H9 (cell line): ENCODE measurements at regions not wholly inside any gene's neighbourhood (a gene's known extent, or its start where the extent isn't known, plus 50 kb on each side); places are given as distances from the start of the nearest gene placed in this dataset.
"Not testable (repeated sequence)": the region's sequence is repeated elsewhere in the genome, so short reads cannot be mapped to it uniquely, and the experiment has no call there.

Source experiments
- DNase-seq: peaks from one replicate; pipeline ENCODE4 v3.0.0-alpha.2; 2017
- H2AFZ ChIP-seq: one replicate; pipeline ENCODE4 v1.6.1; 2013; ENCODE audit warnings: mild to moderate bottlenecking, low read length, control low read depth, moderate library complexity
- H2AK5ac ChIP-seq: 2 replicates; pipeline ENCODE4 v1.6.1; 2013; ENCODE audit warnings: low read length, control low read depth, mixed read lengths; ENCODE audit not compliant: insufficient read length
- H2BK120ac ChIP-seq: one replicate; pipeline ENCODE4 v1.6.1; 2013; ENCODE audit warnings: low read depth, mild to moderate bottlenecking, low read length, control low read depth, inconsistent platforms; ENCODE audit not compliant: poor library complexity, severe bottlenecking
- H2BK12ac ChIP-seq: 2 replicates; pipeline ENCODE4 v1.6.1; 2013; ENCODE audit warnings: low read length, control low read depth, mixed read lengths, low read depth; ENCODE audit not compliant: insufficient read length
- H2BK15ac ChIP-seq: 2 replicates; pipeline ENCODE4 v1.6.1; 2013; ENCODE audit warnings: low read depth, low read length, control low read depth
- H2BK20ac ChIP-seq: one replicate; pipeline ENCODE4 v1.6.1; 2013; ENCODE audit warnings: low read depth, mild to moderate bottlenecking, low read length, control low read depth, inconsistent platforms; ENCODE audit not compliant: poor library complexity, severe bottlenecking
- H2BK5ac ChIP-seq: 2 replicates; pipeline ENCODE4 v1.6.1; 2013; ENCODE audit warnings: low read length, control low read depth, mixed read lengths; ENCODE audit not compliant: insufficient read length
- H3K14ac ChIP-seq: 2 replicates; pipeline ENCODE4 v1.6.1; 2013; ENCODE audit warnings: low read length, control low read depth; ENCODE audit not compliant: insufficient read depth
- H3K18ac ChIP-seq: 2 replicates; pipeline ENCODE4 v1.6.1; 2013; ENCODE audit warnings: low read depth, mild to moderate bottlenecking, mixed read lengths, low read length, control low read depth; ENCODE audit not compliant: insufficient read length
- H3K23ac ChIP-seq: 2 replicates; pipeline ENCODE4 v1.6.1; 2013; ENCODE audit warnings: low read length, control low read depth, mixed read lengths, low read depth; ENCODE audit not compliant: insufficient read length
- H3K23me2 ChIP-seq: 2 replicates; pipeline ENCODE4 v1.6.1; 2013; ENCODE audit warnings: low read depth, mild to moderate bottlenecking, mixed read lengths, low read length, control low read depth; ENCODE audit not compliant: insufficient read length, poor library complexity, severe bottlenecking
- H3K27ac ChIP-seq: 2 replicates; pipeline ENCODE4 v1.5.1; 2013; ENCODE audit warnings: low read length, control low read depth, mixed read lengths, low read depth; ENCODE audit not compliant: insufficient read length
- H3K27me3 ChIP-seq: 2 replicates; pipeline ENCODE4 v1.6.1; 2013; ENCODE audit warnings: low read length, control low read depth, inconsistent platforms; ENCODE audit not compliant: insufficient read depth
- H3K4ac ChIP-seq: 2 replicates; pipeline ENCODE4 v1.6.1; 2013; ENCODE audit warnings: low read depth, mild to moderate bottlenecking, control low read depth, inconsistent platforms, low read length, moderate library complexity
- H3K4me1 ChIP-seq: 2 replicates; pipeline ENCODE4 v1.6.1; 2013; ENCODE audit warnings: low read length, control low read depth, inconsistent platforms; ENCODE audit not compliant: insufficient read depth
- H3K4me2 ChIP-seq: 2 replicates; pipeline ENCODE4 v1.6.1; 2013; ENCODE audit warnings: low read length, control low read depth, mixed read lengths; ENCODE audit not compliant: insufficient read length, insufficient read depth
- H3K56ac ChIP-seq: 2 replicates; pipeline ENCODE4 v1.6.1; 2013; ENCODE audit warnings: low read depth, mild to moderate bottlenecking, mixed read lengths, low read length, control low read depth; ENCODE audit not compliant: insufficient read length
- H3K79me1 ChIP-seq: 2 replicates; pipeline ENCODE4 v1.6.1; 2013; ENCODE audit warnings: low read depth, mild to moderate bottlenecking, moderate library complexity, low read length, control low read depth, inconsistent platforms; ENCODE audit not compliant: insufficient read depth, poor library complexity, severe bottlenecking
- H3K79me2 ChIP-seq: 2 replicates; pipeline ENCODE4 v1.6.1; 2013; ENCODE audit warnings: low read length, control low read depth, inconsistent platforms; ENCODE audit not compliant: insufficient read depth
- H3K9ac ChIP-seq: 2 replicates; pipeline ENCODE4 v1.6.1; 2013; ENCODE audit warnings: low read length, control low read depth, mixed read lengths; ENCODE audit not compliant: insufficient read length; ENCODE audit errors: extremely low read depth
- H3K9me3 ChIP-seq: one replicate; pipeline ENCODE4 v1.6.1; 2013; ENCODE audit warnings: low read depth, low read length, inconsistent platforms; ENCODE audit not compliant: control insufficient read depth
- H3T11ph ChIP-seq: one replicate; pipeline ENCODE4 v1.6.1; 2013; ENCODE audit warnings: mild to moderate bottlenecking, low read length, control low read depth, inconsistent platforms
- H4K20me1 ChIP-seq: one replicate; pipeline ENCODE4 v1.6.1; 2013; ENCODE audit not compliant: control insufficient read depth, insufficient read length, insufficient read depth
- H4K5ac ChIP-seq: 2 replicates; pipeline ENCODE4 v1.6.1; 2013; ENCODE audit warnings: low read depth, mild to moderate bottlenecking, mixed read lengths, low read length, control low read depth; ENCODE audit not compliant: insufficient read length
- H4K8ac ChIP-seq: replicated peaks from 2 replicates; pipeline ENCODE4 v1.6.1; 2013; ENCODE audit warnings: low read length, control low read depth, mixed read lengths, low read depth; ENCODE audit not compliant: insufficient read length
- H4K91ac ChIP-seq: 2 replicates; pipeline ENCODE4 v1.6.1; 2013; ENCODE audit warnings: low read depth, mild to moderate bottlenecking, moderate library complexity, mixed read lengths, low read length, control low read depth; ENCODE audit not compliant: insufficient read length
- H3K27ac Mint-ChIP-seq, 3 experiments: 2 replicates in 2 of 3; 3 replicates in 1 of 3; pipeline ENCODE4 v1.8.0; 2020 to 2021; ENCODE audit warnings: mixed read lengths in 3 of 3, mild to moderate bottlenecking in 1 of 3, moderate library complexity in 1 of 3
- H3K27me3 Mint-ChIP-seq: 2 replicates; pipeline ENCODE4 v1.8.0; 2021; ENCODE audit warnings: low read depth, mild to moderate bottlenecking, moderate library complexity, mixed read lengths
- H3K36me3 Mint-ChIP-seq, 3 experiments: 2 replicates in 2 of 3; 3 replicates in 1 of 3; pipeline ENCODE4 v1.8.0; 2020 to 2021; ENCODE audit warnings: low read depth in 3 of 3, mixed read lengths in 3 of 3; ENCODE audit not compliant: insufficient read depth in 1 of 3
- H3K4me1 Mint-ChIP-seq, 2 experiments: 2 replicates each; pipeline ENCODE4 v1.8.0; 2020; ENCODE audit warnings: mixed read lengths in 2 of 2
- H3K4me3 Mint-ChIP-seq, 2 experiments: 2 replicates in 1 of 2; 3 replicates in 1 of 2; pipeline ENCODE4 v1.8.0; 2020 to 2021; ENCODE audit warnings: mild to moderate bottlenecking in 2 of 2, mixed read lengths in 2 of 2, moderate library complexity in 1 of 2
- H3K9me3 Mint-ChIP-seq, 2 experiments: 2 replicates in 1 of 2; 3 replicates in 1 of 2; pipeline ENCODE4 v1.8.0; 2020; ENCODE audit warnings: mild to moderate bottlenecking in 2 of 2, mixed read lengths in 2 of 2, moderate library complexity in 1 of 2
- CTCF ChIP-seq: fragments of 200-600 bp; sonication (generic); conservative IDR thresholded peaks from 3 replicates; pipeline ENCODE4 v1.8.0; 2021; ENCODE audit warnings: antibody characterized with exemption, mild to moderate bottlenecking
- WGBS: extraction: QIAGEN DNeasy Blood & Tissue Kit; methylation state at CpG from one replicate; pipeline ENCODE4 v1.1.7; 2013; ENCODE audit warnings: missing lambda C conversion rate, low lambda C conversion rate, mixed read lengths; ENCODE audit not compliant: insufficient read length; ENCODE audit errors: extremely low coverage; 5-methylcytosine and 5-hydroxymethylcytosine counted together

GRCh38 chr10:90229486-90229885, 528.1 kb downstream of the KIF20B start:
- Histone ChIP-seq H2BK15ac (no peak overlapping the region), H3K79me1 (no peaks in the 10 kb centered on the region), H3K4me2 (no peak overlapping the region), H3K9ac (no peak overlapping the region), H4K5ac (no peak overlapping the region), H3T11ph (no peak overlapping the region), H3K4ac (no peak overlapping the region), H2AK5ac (no peak overlapping the region), H3K23ac (no peak overlapping the region), H3K14ac (no peak overlapping the region), H2BK120ac (no peak overlapping the region), H4K20me1 (no peaks in the 10 kb centered on the region), H3K27ac (no peak overlapping the region), H2BK12ac (no peak overlapping the region), H2AFZ (no peak overlapping the region), H3K79me2 (no peaks in the 10 kb centered on the region), H4K91ac (no peak overlapping the region), H3K27me3 (no peaks in the 10 kb centered on the region), H2BK5ac (no peak overlapping the region), H3K9me3 (no peaks in the 10 kb centered on the region), H3K4me1 (no peaks in the 10 kb centered on the region), H3K18ac (no peak overlapping the region), H3K23me2 (no peaks in the 10 kb centered on the region), H2BK20ac (no peak overlapping the region), H3K56ac (no peak overlapping the region), H4K8ac (no peak overlapping the region)
- no peak overlapping the region for H3K27ac Mint-ChIP-seq
- TF ChIP-seq CTCF = no peak
- no peaks in the 10 kb centered on the region; the same call in 1 of the 2 replicates for H3K27me3 Mint-ChIP-seq
- H3K4me1 Mint-ChIP-seq = no peaks in the 10 kb centered on the region
- no CpG with 5 or more reads among the region's 2 CpGs for WGBS
- no peak overlapping the region for H3K4me3 Mint-ChIP-seq
- peaks cover 0 to 4% (median 0%) of the 10 kb centered on the region in 3 experiments; a peak in 1 of 7 replicates for H3K36me3 Mint-ChIP-seq
- peaks cover 3 to 11% of the 10 kb centered on the region in 2 experiments; a peak in 4 of 5 replicates for H3K9me3 Mint-ChIP-seq
- no peak for DNase-seq

- H3K27me3 Mint-ChIP-seq, H3K4me3 Mint-ChIP-seq, H3K14ac ChIP-seq, H3K9me3 ChIP-seq, DNase-seq, H3K4me1 ChIP-seq, H3K27ac Mint-ChIP-seq, H4K5ac ChIP-seq, H2BK12ac ChIP-seq, H3K4ac ChIP-seq, H3K23me2 ChIP-seq, H3K4me2 ChIP-seq, H3K79me1 ChIP-seq, H4K91ac ChIP-seq, H3K56ac ChIP-seq, H4K8ac ChIP-seq, H3K23ac ChIP-seq, H3K27me3 ChIP-seq, H2BK120ac ChIP-seq, H2BK15ac ChIP-seq, H2BK5ac ChIP-seq, H2AFZ ChIP-seq, H2BK20ac ChIP-seq, H4K20me1 ChIP-seq, H2AK5ac ChIP-seq, H3K18ac ChIP-seq, H3K9ac ChIP-seq, H3K4me1 Mint-ChIP-seq, H3K27ac ChIP-seq, H3K79me2 ChIP-seq, H3T11ph ChIP-seq: not testable (repeated sequence)
- no CpG with 5 or more reads among the region's 1 CpG for WGBS
- Mint-ChIP-seq H3K36me3 (peaks cover 0 to 17% (median 2%) of the 10 kb centered on the region in 3 experiments; a peak in 2 of 7 replicates), H3K9me3 (peaks cover 12 to 19% of the 10 kb centered on the region in 2 experiments; a peak in 4 of 5 replicates)
Observed at GRCh38 chr10:90233805-90234204, 532.4 kb downstream of the KIF20B start.
